ENCODE measurements at regions not wholly inside any gene's neighbourhood (a gene's known extent, or its start where the extent isn't known, plus 50 kb on each side); places are given as distances from the start of the nearest gene placed in this dataset.

DNA sequence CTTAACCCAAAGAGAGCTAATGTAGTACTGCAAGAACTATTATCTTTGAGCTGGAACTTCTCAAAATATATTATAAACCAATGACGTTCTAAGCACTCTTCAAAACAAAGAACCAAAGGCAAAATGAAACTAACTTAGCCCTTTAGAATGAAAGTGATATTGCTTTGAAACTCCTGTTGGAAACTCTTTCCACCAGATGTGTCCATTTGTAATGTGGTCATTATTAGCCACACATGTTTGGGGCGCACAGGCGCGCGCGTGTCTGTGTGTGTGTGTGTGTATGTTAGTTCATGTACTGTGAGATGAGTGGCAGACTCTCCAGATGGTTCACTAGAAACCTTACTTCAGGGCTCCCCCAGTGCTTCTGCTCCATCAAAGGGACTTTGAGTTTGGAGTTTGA, 323.4 kb downstream of the BCL11A start:
- TF ChIP-seq CTCF (IDR thresholded peaks at IDR 0.05; ENCODE audit: control extremely low read depth in 1 of 3, insufficient read depth in 1 of 3, low read depth in 1 of 3, low read length in 3 of 3) (no peak), POLR2A (IDR thresholded peaks at IDR 0.05; ENCODE audit: control extremely low read depth in 1 of 2, low read depth in 2 of 2, low read length in 2 of 2) (no peak), SAP30 (IDR thresholded peaks at IDR 0.05; ENCODE audit: insufficient read depth, insufficient replicate concordance, low read length) (no peak), SUZ12 (IDR thresholded peaks at IDR 0.05; ENCODE audit: low read length) (no peak), POLR2AphosphoS5 (IDR thresholded peaks at IDR 0.05; ENCODE audit: low read depth, low read length) (no peak), TAF1 (IDR thresholded peaks at IDR 0.05; ENCODE audit: low read depth, low read length) (no peak), CEBPB (IDR thresholded peaks at IDR 0.05; ENCODE audit: low read depth, low read length) (no peak), USF2 (IDR thresholded peaks at IDR 0.05; ENCODE audit: low read length) (no peak), SIRT6 (IDR thresholded peaks at IDR 0.05; ENCODE audit: low read length) (no peak), RFX5 (IDR thresholded peaks at IDR 0.05; ENCODE audit: borderline replicate concordance, low read depth, low read length) (no peak), RAD21 (IDR thresholded peaks at IDR 0.05 in 1 of 2, conservative IDR thresholded peaks at IDR 0.05 in 1 of 2; ENCODE audit: low read depth in 2 of 2, low read length in 2 of 2) (no peak), KDM5A (IDR thresholded peaks at IDR 0.05; ENCODE audit: low read length) (no peak)
- TF ChIP-seq, protein P1, sequence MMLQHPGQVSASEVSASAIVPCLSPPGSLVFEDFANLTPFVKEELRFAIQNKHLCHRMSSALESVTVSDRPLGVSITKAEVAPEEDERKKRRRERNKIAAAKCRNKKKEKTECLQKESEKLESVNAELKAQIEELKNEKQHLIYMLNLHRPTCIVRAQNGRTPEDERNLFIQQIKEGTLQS (IDR thresholded peaks at IDR 0.05; ENCODE audit: insufficient read depth, low read depth, low read length): no peak
